Epithelial cell of esophagus (primary cell): ENCODE measurements at regions not wholly inside any gene's neighbourhood (a gene's known extent, or its start where the extent isn't known, plus 50 kb on each side); places are given as distances from the start of the nearest gene placed in this dataset.

Experiments
- DNase-seq: peaks from one replicate; pipeline ENCODE4 v3.0.0; 2010; ENCODE audit warnings: low read depth
- H3K4me3 ChIP-seq: 2 replicates; pipeline ENCODE4 v1.5.1; 2011; ENCODE audit warnings: mild to moderate bottlenecking, low read length, control low read depth
- CTCF ChIP-seq: IDR thresholded peaks from 2 replicates; pipeline ENCODE4 v1.5.1; 2011; ENCODE audit warnings: low read depth, mild to moderate bottlenecking, low read length, control low read depth, inconsistent platforms; ENCODE audit not compliant: insufficient read depth; ENCODE audit errors: missing control alignments

- DNase-seq, result no peak
- no peak overlapping the region for H3K4me3 ChIP-seq
- TF ChIP-seq CTCF, result no peak
Measured at GRCh38 chr14:103209054-103209453, 85.8 kb downstream of the TNFAIP2 start.

- TF ChIP-seq CTCF, result no peak
- DNase-seq, result no peak
- no peak overlapping the region for H3K4me3 ChIP-seq
Measured at GRCh38 chr14:103209506-103209905, 86.2 kb downstream of the TNFAIP2 start.

GRCh38 chr14:103213331-103213730 lies 90.1 kb downstream of the TNFAIP2 start:
- no peak overlapping the region for H3K4me3 ChIP-seq
- no peak for DNase-seq
- TF ChIP-seq CTCF, result no peak

GRCh38 chr14:103214461-103214958 lies 91.2 kb downstream of the TNFAIP2 start:
- DNase-seq, result no peak
- no peak overlapping the region for H3K4me3 ChIP-seq
- TF ChIP-seq CTCF, result no peak

- TF ChIP-seq CTCF, result no peak
- no peak for DNase-seq
- H3K4me3 ChIP-seq, result no peak overlapping the region
Measured at GRCh38 chr14:103216399-103216798, 93.1 kb downstream of the TNFAIP2 start.

- H3K4me3 ChIP-seq, result no peak overlapping the region
- DNase-seq, result no peak
- TF ChIP-seq CTCF, result no peak
Measured at GRCh38 chr14:103216857-103217256, 93.6 kb downstream of the TNFAIP2 start.

- no peak for DNase-seq
- no peak overlapping the region for H3K4me3 ChIP-seq
- TF ChIP-seq CTCF, result no peak
Measured at GRCh38 chr14:103217538-103217937, 94.3 kb downstream of the TNFAIP2 start.
